ENCODE measurements at regions not wholly inside any gene's neighbourhood (a gene's known extent, or its start where the extent isn't known, plus 50 kb on each side); places are given as distances from the start of the nearest gene placed in this dataset.

DNA sequence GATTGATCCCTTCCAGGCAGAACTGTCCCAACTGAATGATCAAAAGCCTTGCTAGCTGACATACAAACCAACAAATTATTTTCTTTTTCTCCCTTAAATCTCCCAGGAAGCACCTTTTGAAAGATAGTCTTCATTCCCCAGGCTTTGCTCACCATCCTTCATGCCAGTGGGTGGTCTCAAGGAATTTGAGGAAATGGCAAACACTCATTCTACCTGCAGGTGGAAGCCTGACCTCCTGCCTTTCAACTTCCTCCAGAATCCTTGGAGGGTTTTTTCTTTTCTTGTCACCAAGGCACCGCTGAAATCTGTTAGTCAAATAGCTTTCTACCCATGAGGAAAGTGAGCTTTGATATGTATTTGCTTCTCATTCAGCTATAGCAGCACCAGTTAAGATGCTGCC is 128.5 kb downstream of the WIF1 start:
- TF ChIP-seq POLR2AphosphoS5 (IDR thresholded peaks at IDR 0.05; ENCODE audit: low read depth, low read length) (no peak), POLR2A (IDR thresholded peaks at IDR 0.05; ENCODE audit: low read depth, low read length) (no peak), TAF1 (IDR thresholded peaks at IDR 0.05; ENCODE audit: borderline replicate concordance, low read depth, low read length) (no peak)

Measured in GM12892 (cell line).